K562 (cell line): ENCODE measurements at regions not wholly inside any gene's neighbourhood (a gene's known extent, or its start where the extent isn't known, plus 50 kb on each side); places are given as distances from the start of the nearest gene placed in this dataset.

Experiments used
- ATAC-seq: fragments of 200-7000 bp; cut with Tn5 transposase; 3 replicates; pipeline ENCODE4 v1.9.1; 2020; ENCODE audit warnings: moderate library complexity
- BruUV-seq: library from RNA; stranded (reverse); fragments of 400-500 nt; replicated peaks from 2 replicates; lab custom pipeline; 2021; lab: Mats Ljungman, UMichigan
- CTCF ChIA-PET: fragments of 300-600 bp; formaldehyde crosslinking; extraction: SDS; loops from one replicate; lab custom pipeline; 2021; ENCODE audit warnings: low intra/inter-chr PET ratio; lab: Yijun Ruan, JAX
- POLR2A ChIA-PET: fragments of 300-600, 350-650 bp; sonication (Branson Sonifier 250); formaldehyde crosslinking; extraction: SDS; loops from one replicate; lab custom pipeline; 2021; ENCODE audit warnings: antibody characterized with exemption, inconsistent platforms; lab: Yijun Ruan, JAX
- DNase-seq, 4 experiments: peaks; one replicate each; pipeline versions ENCODE4 v3.0.0 to v3.0.0-alpha.2; 2011 to 2018; ENCODE audit warnings: low spot score in 3 of 4, mixed read lengths in 3 of 4; ENCODE audit errors: extremely low read depth in 1 of 4
- FAIRE-seq: peaks from 2 replicates; lab custom pipeline; 2011; peaks lifted over from hg19 to GRCh38; lab: Jason Lieb, UNC
- H2AFZ ChIP-seq: 2 replicates; pipeline ENCODE4 v1.6.0; 2011; ENCODE audit warnings: low read depth, low read length, control low read depth, inconsistent platforms
- H3K27ac ChIP-seq: fragments of 200-600 bp; 3 replicates; pipeline ENCODE4 v1.8.0; 2011; ENCODE audit warnings: low read depth, mild to moderate bottlenecking, control low read depth, inconsistent platforms, low read length, moderate library complexity, mixed read lengths; ENCODE audit errors: extremely low read depth
- H3K27me3 ChIP-seq, 2 experiments: fragments of 300-600 bp in 1 of 2; 2 replicates in 1 of 2; 3 replicates in 1 of 2; pipeline versions ENCODE4 v1.6.0 to v1.8.0; 2011; ENCODE audit warnings: inconsistent platforms in 2 of 2, low read length in 2 of 2, mild to moderate bottlenecking in 1 of 2, mixed read lengths in 1 of 2, moderate library complexity in 1 of 2; ENCODE audit not compliant: control insufficient read depth in 2 of 2, insufficient read depth in 2 of 2
- H3K36me3 ChIP-seq: fragments of 300-600 bp; 3 replicates; pipeline ENCODE4 v1.8.0; 2011; ENCODE audit warnings: mild to moderate bottlenecking, low read length, inconsistent platforms; ENCODE audit not compliant: control insufficient read depth, insufficient read depth
- H3K4me1 ChIP-seq, 2 experiments: fragments of 200-600 bp in 1 of 2; replicated peaks in 1 of 2; 2 replicates in 1 of 2; 3 replicates in 1 of 2; pipeline versions ENCODE4 v1.5.1 to v1.8.0; 2011; ENCODE audit warnings: inconsistent platforms in 2 of 2, low read length in 2 of 2, mild to moderate bottlenecking in 1 of 2, mixed read lengths in 1 of 2, moderate library complexity in 1 of 2; ENCODE audit not compliant: control insufficient read depth in 2 of 2, insufficient read depth in 2 of 2
- H3K4me2 ChIP-seq: 2 replicates; pipeline ENCODE4 v1.6.1; 2011; ENCODE audit warnings: low read length, control low read depth, inconsistent platforms, mixed read lengths; ENCODE audit not compliant: insufficient read depth
- H3K4me3 ChIP-seq: fragments of 200-600 bp; sonication (generic), shearing (Covaris generic); 2 replicates; pipeline ENCODE4 v1.5.1; 2016; ENCODE audit warnings: control low read depth, inconsistent platforms
- H3K79me2 ChIP-seq: fragments of 200-600 bp; 3 replicates; pipeline ENCODE4 v1.8.0; 2011; ENCODE audit warnings: low read length, inconsistent platforms; ENCODE audit not compliant: control insufficient read depth, insufficient read depth
- H3K9ac ChIP-seq, 2 experiments: 2 replicates each; pipeline versions ENCODE4 v1.6.0 to v1.6.1; 2011; ENCODE audit warnings: low read depth in 2 of 2, low read length in 2 of 2, control low read depth in 1 of 2, inconsistent platforms in 1 of 2, mild to moderate bottlenecking in 1 of 2, mixed read lengths in 1 of 2; ENCODE audit not compliant: insufficient read depth in 1 of 2
- H3K9me1 ChIP-seq: one replicate; pipeline ENCODE4 v1.6.0; 2011; ENCODE audit warnings: inconsistent platforms, mild to moderate bottlenecking, low read length, moderate library complexity; ENCODE audit not compliant: control insufficient read depth, insufficient read depth
- H3K9me3 ChIP-seq: replicated peaks from 2 replicates; pipeline ENCODE4 v1.5.1; 2011; ENCODE audit warnings: low read depth, low read length, inconsistent platforms; ENCODE audit not compliant: control insufficient read depth, insufficient read depth
- H4K20me1 ChIP-seq: replicated peaks from 2 replicates; pipeline ENCODE4 v1.6.1; 2011; ENCODE audit warnings: low read length, inconsistent platforms, mixed read lengths; ENCODE audit not compliant: control insufficient read depth, insufficient read depth
- HMGXB4 ChIP-seq: sonication (generic); formaldehyde crosslinking; IDR thresholded peaks from 2 replicates; pipeline ENCODE4 v1.8.1; 2023; ENCODE audit warnings: mild to moderate bottlenecking, missing genetic modification reagents
- MNT ChIP-seq, 2 experiments: fragments of 450-650 bp; conservative IDR thresholded peaks; 2 replicates each; pipeline ENCODE4 v1.6.1; 2017; ENCODE audit warnings: mild to moderate bottlenecking in 2 of 2, moderate library complexity in 2 of 2
- MTA3 ChIP-seq: fragments of 450-650 bp; formaldehyde crosslinking; IDR thresholded peaks from 2 replicates; pipeline ENCODE4 v1.6.1; 2017; ENCODE audit warnings: mild to moderate bottlenecking, borderline replicate concordance
- PCBP1 ChIP-seq: fragments of 200-400 bp; formaldehyde crosslinking; IDR thresholded peaks from 2 replicates; pipeline ENCODE4 v1.6.1; 2018; ENCODE audit warnings: mild to moderate bottlenecking, low read depth, low read length; ENCODE audit not compliant: poor library complexity, severe bottlenecking
- STAT5A ChIP-seq: IDR thresholded peaks from 2 replicates; pipeline ENCODE4 v1.6.1; 2012; ENCODE audit warnings: low read length, inconsistent platforms, borderline replicate concordance
- ZNF316 ChIP-seq: fragments of 450-650 bp; IDR thresholded peaks from 2 replicates; pipeline ENCODE4 v1.6.1; 2016
- WGBS: fragments of 100-300 bp; shearing (Covaris generic); methylation state at CpG from one replicate; pipeline ENCODE4 v1.1.6; 2016; ENCODE audit warnings: low coverage, mixed read lengths; ENCODE audit not compliant: insufficient coverage; ENCODE audit errors: missing lambda C conversion rate; 5-methylcytosine and 5-hydroxymethylcytosine counted together
- in situ Hi-C: fragments of 300-500 bp; cut with MboI; formaldehyde crosslinking; loops from 4 replicates; pipeline ENCODE4 v1.15.0; 2018; ENCODE audit warnings: inconsistent platforms, mixed read lengths
- intact Hi-C: fragments of 100-400 bp; cut with micrococcal nuclease; formaldehyde crosslinking; loops from 2 replicates; pipeline ENCODE4 v1.14.2; 2022

GRCh38 chr18:30486856-30487255 is 555.7 kb downstream of the DSC3 start:
- intact Hi-C loops: no loop called here
- Histone ChIP-seq H4K20me1 (no peaks in the 10 kb centered on the region), H3K9me3 (no peaks in the 10 kb centered on the region), H3K4me2 (no peak overlapping the region), H3K4me3 (no peak overlapping the region), H3K79me2 (no peaks in the 10 kb centered on the region), H3K27me3 (no peaks in the 10 kb centered on the region), H3K9me1 (no peaks in the 10 kb centered on the region), H2AFZ (no peak overlapping the region), H3K36me3 (no peaks in the 10 kb centered on the region), H3K9ac (no peak overlapping the region), H3K4me1 (no peaks in the 10 kb centered on the region), H3K27ac (no peak overlapping the region)
- in situ Hi-C loops: no loop called here
- FAIRE-seq (no peak), ATAC-seq (no peak)
- CTCF ChIA-PET: no interaction called here
- whole genome bisulfite sequencing: 0% methylated on average over 1 of the region's 1 CpG
- POLR2A ChIA-PET: no interaction called here
- TF ChIP-seq ZNF316: no peak
- no peak for TF ChIP-seq HMGXB4 (CRISPR knock-in tag)
- no peak for TF ChIP-seq STAT5A
- TF ChIP-seq PCBP1: no peak
- no peak for TF ChIP-seq MNT (conservative IDR thresholded peaks at IDR 0.05)
- TF ChIP-seq MTA3: no peak
- TF ChIP-seq, all 486 proteins: peak for 0
- BruUV-seq: no TSS peak
- DNase-seq: no peak
